ENCODE measurements at regions not wholly inside any gene's neighbourhood (a gene's known extent, or its start where the extent isn't known, plus 50 kb on each side); places are given as distances from the start of the nearest gene placed in this dataset.

- TF ChIP-seq CTCF (IDR thresholded peaks at IDR 0.05; ENCODE audit: insufficient read depth, low read length, poor library complexity, severe bottlenecking) (no peak), EZH2phosphoT487 (conservative IDR thresholded peaks at IDR 0.05; ENCODE audit: low read length) (no peak)
These were observed 461.7 kb upstream of the PROK2 start for GRCh38 chr3:72246685-72247084.

All from SU-DHL-6 (cell line).